WTC11 (cell line): ENCODE measurements at regions not wholly inside any gene's neighbourhood (a gene's known extent, or its start where the extent isn't known, plus 50 kb on each side); places are given as distances from the start of the nearest gene placed in this dataset.

Experiments
- ATAC-seq: fragments of 200-7000 bp; cut with Tn5 transposase; 2 replicates; pipeline ENCODE4 v1.10.0; 2021; ENCODE audit warnings: mild to moderate bottlenecking, moderate library complexity
- CTCF ChIA-PET: fragments of 300-600 bp; sonication (Branson Sonifier 250); formaldehyde crosslinking; loops from one replicate; lab custom pipeline; 2021; ENCODE audit warnings: antibody characterized with exemption; lab: Charles Lee
- POLR2A ChIA-PET: fragments of 350-600 bp; sonication (Branson Sonifier 250); formaldehyde crosslinking; loops from one replicate; lab custom pipeline; 2021; ENCODE audit warnings: antibody characterized with exemption; lab: Charles Lee
- DNase-seq: peaks from one replicate; pipeline ENCODE4 v3.0.0; 2021; ENCODE audit warnings: low spot score
- H3K27ac Mint-ChIP-seq: 2 replicates; pipeline ENCODE4 v1.8.0; 2021; ENCODE audit warnings: mixed read lengths
- H3K27me3 Mint-ChIP-seq: 2 replicates; pipeline ENCODE4 v1.8.0; 2021; ENCODE audit warnings: low read depth, mild to moderate bottlenecking, moderate library complexity, mixed read lengths
- H3K36me3 Mint-ChIP-seq: 2 replicates; pipeline ENCODE4 v1.8.0; 2021; ENCODE audit warnings: mixed read lengths
- H3K4me1 Mint-ChIP-seq: 2 replicates; pipeline ENCODE4 v1.8.0; 2022; ENCODE audit warnings: mixed read lengths
- H3K4me3 Mint-ChIP-seq: 2 replicates; pipeline ENCODE4 v1.8.0; 2021; ENCODE audit warnings: mild to moderate bottlenecking, moderate library complexity, mixed read lengths
- H3K9me3 Mint-ChIP-seq: 2 replicates; pipeline ENCODE4 v1.8.0; 2021; ENCODE audit warnings: mixed read lengths
- AR ChIP-seq: fragments of 250-450 bp; sonication (Bioruptor Pico); IDR thresholded peaks from 2 replicates; pipeline ENCODE4 v1.9.0; 2021; ENCODE audit warnings: mild to moderate bottlenecking
- ATF3 ChIP-seq: sonication (generic); formaldehyde crosslinking; conservative IDR thresholded peaks from 2 replicates; pipeline ENCODE4 v1.8.1; 2022; ENCODE audit warnings: mild to moderate bottlenecking, missing genetic modification reagents
- ATF6 ChIP-seq: sonication (generic); formaldehyde crosslinking; IDR thresholded peaks from 2 replicates; pipeline ENCODE4 v1.8.1; 2023; ENCODE audit warnings: mild to moderate bottlenecking, missing genetic modification reagents
- E2F4 ChIP-seq: sonication (generic); formaldehyde crosslinking; IDR thresholded peaks from 2 replicates; pipeline ENCODE4 v1.8.1; 2022; ENCODE audit warnings: low read depth, mild to moderate bottlenecking, moderate library complexity, missing genetic modification reagents, borderline replicate concordance
- ELF4 ChIP-seq: sonication (generic); formaldehyde crosslinking; IDR thresholded peaks from 2 replicates; pipeline ENCODE4 v1.8.1; 2022; ENCODE audit warnings: low read depth, mild to moderate bottlenecking, moderate library complexity, missing genetic modification reagents
- ESRRA ChIP-seq: sonication (generic); formaldehyde crosslinking; IDR thresholded peaks from 2 replicates; pipeline ENCODE4 v1.8.1; 2022; ENCODE audit warnings: mild to moderate bottlenecking, missing genetic modification reagents, borderline replicate concordance
- FOXK1 ChIP-seq: sonication (generic); formaldehyde crosslinking; IDR thresholded peaks from 2 replicates; pipeline ENCODE4 v1.8.0; 2022; ENCODE audit warnings: mild to moderate bottlenecking, moderate library complexity, missing genetic modification reagents
- FOXP4 ChIP-seq: sonication (generic); formaldehyde crosslinking; IDR thresholded peaks from 2 replicates; pipeline ENCODE4 v1.8.0; 2022; ENCODE audit warnings: mild to moderate bottlenecking, missing genetic modification reagents
- IRF2 ChIP-seq: sonication (generic); formaldehyde crosslinking; IDR thresholded peaks from 2 replicates; pipeline ENCODE4 v1.8.0; 2022; ENCODE audit warnings: low read depth, missing genetic modification reagents, borderline replicate concordance
- MXD4 ChIP-seq: fragments of 250-450 bp; sonication (Bioruptor Pico); IDR thresholded peaks from 2 replicates; pipeline ENCODE4 v1.8.0; 2021; ENCODE audit warnings: mild to moderate bottlenecking, moderate library complexity, borderline replicate concordance
- MYBL2 ChIP-seq: sonication (generic); formaldehyde crosslinking; IDR thresholded peaks from 2 replicates; pipeline ENCODE4 v1.8.1; 2023; ENCODE audit warnings: mild to moderate bottlenecking, moderate library complexity, missing genetic modification reagents
- OVOL2 ChIP-seq: fragments of 250-450 bp; sonication (Bioruptor Pico); IDR thresholded peaks from 2 replicates; pipeline ENCODE4 v1.9.0; 2021; ENCODE audit warnings: mild to moderate bottlenecking, borderline replicate concordance
- RELA ChIP-seq: sonication (generic); formaldehyde crosslinking; IDR thresholded peaks from 2 replicates; pipeline ENCODE4 v1.8.1; 2022; ENCODE audit warnings: missing genetic modification reagents, mild to moderate bottlenecking, borderline replicate concordance
- TCF7 ChIP-seq: sonication (generic); formaldehyde crosslinking; IDR thresholded peaks from 2 replicates; pipeline ENCODE4 v1.8.0; 2022; ENCODE audit warnings: mild to moderate bottlenecking, low read depth, missing genetic modification reagents, moderate library complexity
- TEAD1 ChIP-seq: sonication (generic); formaldehyde crosslinking; IDR thresholded peaks from 2 replicates; pipeline ENCODE4 v1.8.0; 2022; ENCODE audit warnings: mild to moderate bottlenecking, missing genetic modification reagents
- USF2 ChIP-seq: sonication (generic); formaldehyde crosslinking; IDR thresholded peaks from 2 replicates; pipeline ENCODE4 v1.8.1; 2023; ENCODE audit warnings: mild to moderate bottlenecking, missing genetic modification reagents, moderate library complexity
- ZMAT4 ChIP-seq: fragments of 250-450 bp; sonication (Bioruptor Pico); IDR thresholded peaks from 2 replicates; pipeline ENCODE4 v1.9.0; 2021; ENCODE audit warnings: mild to moderate bottlenecking
- ZNF281 ChIP-seq: sonication (generic); formaldehyde crosslinking; IDR thresholded peaks from 2 replicates; pipeline ENCODE4 v1.8.0; 2023; ENCODE audit warnings: mild to moderate bottlenecking, missing genetic modification reagents
- ZNF396 ChIP-seq: fragments of 250-450 bp; sonication (Bioruptor Pico); IDR thresholded peaks from 2 replicates; pipeline ENCODE4 v1.8.0; 2021; ENCODE audit warnings: mild to moderate bottlenecking, moderate library complexity, borderline replicate concordance

- no peak for TF ChIP-seq E2F4 (CRISPR knock-in tag)
- TF ChIP-seq ZNF396 (CRISPR knock-in tag) = no peak
- no peak for TF ChIP-seq ZMAT4
Observed at GRCh38 chr16:85222155-85222863, 110.0 kb upstream of the CIBAR2 start (continued).

- Mint-ChIP-seq H3K4me3 (no peak overlapping the region), H3K9me3 (peaks cover 4% of the 10 kb centered on the region; the same call in 1 of the 2 replicates), H3K4me1 (peaks cover 33% of the 10 kb centered on the region), H3K36me3 (0 out of 2 replicates have a peak, but pooled peaks cover 2% of the 10 kb centered on the region), H3K27ac (no peak overlapping the region), H3K27me3 (no peaks in the 10 kb centered on the region)
- TF ChIP-seq ELF4 (CRISPR knock-in tag) = no peak
- no peak for TF ChIP-seq ESRRA
- TF ChIP-seq RELA (CRISPR knock-in tag) = no peak
- no peak for TF ChIP-seq MXD4 (CRISPR knock-in tag)
- no peak for TF ChIP-seq IRF2
- TF ChIP-seq TCF7 (CRISPR knock-in tag) = no peak
- TF ChIP-seq MYBL2 = no peak
- TF ChIP-seq ATF6 (CRISPR knock-in tag) = no peak
- no peak for TF ChIP-seq TEAD1 (CRISPR knock-in tag)
- POLR2A ChIA-PET = no interaction called here
- DNase-seq (no peak), ATAC-seq (no peak)
- CTCF ChIA-PET = interaction anchor here (0.9 to 1.2 kb wide), 2 partner anchors 38 to 122 kb away, joined by 3 read pairs; no protein-coding TSS in a partner anchor
Observed at GRCh38 chr16:85225257-85225656, 113.0 kb upstream of the CIBAR2 start.

- H3K27me3 Mint-ChIP-seq = no peaks in the 10 kb centered on the region
- H3K27ac Mint-ChIP-seq = no peak overlapping the region
- peaks cover 7% of the 10 kb centered on the region for H3K9me3 Mint-ChIP-seq
- H3K4me1 Mint-ChIP-seq = peaks cover 29% of the 10 kb centered on the region
- ChIA-PET POLR2A (no interaction called here), CTCF (interaction anchor here (0.9 kb wide), 1 partner anchor 39 kb away, joined by 3 read pairs; no protein-coding TSS in a partner anchor)
- no peak overlapping the region for H3K4me3 Mint-ChIP-seq
- no peak for DNase-seq
- H3K36me3 Mint-ChIP-seq = 0 out of 2 replicates have a peak, but pooled peaks cover 2% of the 10 kb centered on the region
- no peak for ATAC-seq
- TF ChIP-seq USF2 (CRISPR knock-in tag) (no peak), FOXK1 (CRISPR knock-in tag) (no peak), FOXP4 (no peak), AR (no peak), ZNF281 (no peak), ATF3 (no peak), OVOL2 (CRISPR knock-in tag) (no peak), MYBL2 (no peak)
Observed at GRCh38 chr16:85225721-85226120, 113.4 kb upstream of the CIBAR2 start.
